Common myeloid progenitor, CD34-positive (primary cell): ENCODE measurements at regions not wholly inside any gene's neighbourhood (a gene's known extent, or its start where the extent isn't known, plus 50 kb on each side); places are given as distances from the start of the nearest gene placed in this dataset.

Source experiments
- CTCF ChIA-PET: fragments of 350-600 bp; sonication (Branson Sonifier 250); formaldehyde crosslinking; loops from one replicate; lab custom pipeline; 2021; ENCODE audit warnings: antibody characterized with exemption; lab: Charles Lee
- POLR2A ChIA-PET: fragments of 350-600 bp; sonication (Branson Sonifier 250); formaldehyde crosslinking; loops from one replicate; lab custom pipeline; 2021; ENCODE audit warnings: antibody characterized with exemption; lab: Charles Lee
- DNase-seq, 3 donors: peaks; one replicate each; pipeline versions ENCODE4 v3.0.0 to v3.0.0-alpha.2; 2013
- H3K27ac ChIP-seq, 2 experiments: 1 replicate in 1 of 2; 2 replicates in 1 of 2; pipeline ENCODE4 v1.7.0; 2013; ENCODE audit warnings: inconsistent platforms in 2 of 2, low read length in 2 of 2, mild to moderate bottlenecking in 2 of 2, low read depth in 1 of 2, moderate library complexity in 1 of 2; ENCODE audit not compliant: severe bottlenecking in 2 of 2, insufficient read depth in 1 of 2, poor library complexity in 1 of 2
- H3K27me3 ChIP-seq, 5 experiments: replicated peaks in 2 of 5; 1 replicate in 3 of 5; 2 replicates in 2 of 5; pipeline versions ENCODE4 v1.6.1 to v1.7.0; 2013; ENCODE audit warnings: low read length in 4 of 5, mild to moderate bottlenecking in 2 of 5, moderate library complexity in 2 of 5, inconsistent platforms in 1 of 5; ENCODE audit not compliant: insufficient read depth in 5 of 5, control insufficient read depth in 4 of 5
- H3K36me3 ChIP-seq, 4 experiments: 1 replicate in 2 of 4; 2 replicates in 2 of 4; pipeline versions ENCODE4 v1.6.1 to v1.7.0; 2013; ENCODE audit warnings: low read length in 3 of 4, control low read depth in 1 of 4, mild to moderate bottlenecking in 1 of 4; ENCODE audit not compliant: control insufficient read depth in 4 of 4, insufficient read depth in 4 of 4
- H3K4me1 ChIP-seq, 4 experiments: 1 replicate in 3 of 4; 2 replicates in 1 of 4; pipeline versions ENCODE4 v1.6.1 to v1.7.1; 2013; ENCODE audit warnings: low read length in 3 of 4, mild to moderate bottlenecking in 3 of 4, control low read depth in 1 of 4, inconsistent platforms in 1 of 4, moderate library complexity in 1 of 4; ENCODE audit not compliant: control insufficient read depth in 4 of 4, insufficient read depth in 4 of 4; ENCODE audit errors: control extremely low read depth in 1 of 4
- H3K4me3 ChIP-seq, 7 experiments: 1 replicate in 4 of 7; 2 replicates in 3 of 7; pipeline versions ENCODE4 v1.5.1 to v1.7.0; 2013; ENCODE audit warnings: mild to moderate bottlenecking in 7 of 7, low read length in 6 of 7, moderate library complexity in 6 of 7, inconsistent platforms in 2 of 7, low read depth in 2 of 7, control low read depth in 1 of 7; ENCODE audit not compliant: insufficient read depth in 4 of 7, control insufficient read depth in 1 of 7; ENCODE audit errors: extremely low read depth in 1 of 7
- H3K9me3 ChIP-seq, 5 experiments: 1 replicate in 4 of 5; 2 replicates in 1 of 5; pipeline versions ENCODE4 v1.6.1 to v1.7.1; 2013; ENCODE audit warnings: low read length in 4 of 5, mild to moderate bottlenecking in 2 of 5, inconsistent platforms in 1 of 5, low read depth in 1 of 5, moderate library complexity in 1 of 5; ENCODE audit not compliant: control insufficient read depth in 4 of 5, insufficient read depth in 2 of 5; ENCODE audit errors: control extremely low read depth in 1 of 5
- WGBS: methylation state at CpG from one replicate; pipeline ENCODE4 v1.1.5; 2013; ENCODE audit not compliant: insufficient coverage; 5-methylcytosine and 5-hydroxymethylcytosine counted together

DNA sequence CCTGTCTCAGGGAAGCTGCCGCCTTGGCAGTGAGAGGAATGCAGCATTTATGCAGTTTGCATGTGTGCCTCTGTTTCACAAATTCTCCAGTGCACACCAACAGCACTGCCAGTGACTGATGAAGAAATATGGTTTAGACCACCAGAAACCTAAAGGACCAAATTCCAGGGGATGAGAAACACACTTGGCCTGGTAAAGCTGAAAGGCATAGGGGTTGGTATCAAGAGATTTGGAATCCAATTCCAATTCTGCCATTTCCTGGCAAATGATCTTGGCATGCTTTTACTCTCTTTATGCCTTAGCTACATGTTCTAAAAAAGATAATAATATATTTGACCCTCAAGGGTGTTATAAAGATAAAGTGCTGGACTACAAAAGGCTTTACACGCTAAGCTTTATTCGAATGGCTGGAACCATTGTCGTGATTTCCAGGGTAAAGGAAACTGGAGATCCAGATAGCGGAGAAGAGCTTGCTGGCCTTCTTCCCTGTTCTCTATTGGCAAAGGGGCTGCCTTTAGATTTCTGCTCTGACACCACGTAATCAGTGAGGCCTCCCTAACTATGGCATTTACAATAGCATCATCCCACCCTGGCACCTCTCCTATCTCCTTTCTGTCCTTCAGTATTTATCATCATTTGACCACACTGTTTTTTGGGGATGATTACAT lies 359.8 kb upstream of the ASIC2 start:
- Histone ChIP-seq H3K4me1 (no peaks in the 10 kb centered on the region), H3K9me3 (no peaks in the 10 kb centered on the region), H3K27me3 (peaks cover 0 to 17% (median 0%) of the 10 kb centered on the region in 5 experiments), H3K36me3 (no peaks in the 10 kb centered on the region), H3K4me3 (no peak overlapping the region), H3K27ac (no peak overlapping the region)
- POLR2A ChIA-PET, result no interaction called here
- CTCF ChIA-PET, result no interaction called here
- no peak for DNase-seq
- 82% methylated on average over 6 of the region's 6 CpGs for WGBS

DNA sequence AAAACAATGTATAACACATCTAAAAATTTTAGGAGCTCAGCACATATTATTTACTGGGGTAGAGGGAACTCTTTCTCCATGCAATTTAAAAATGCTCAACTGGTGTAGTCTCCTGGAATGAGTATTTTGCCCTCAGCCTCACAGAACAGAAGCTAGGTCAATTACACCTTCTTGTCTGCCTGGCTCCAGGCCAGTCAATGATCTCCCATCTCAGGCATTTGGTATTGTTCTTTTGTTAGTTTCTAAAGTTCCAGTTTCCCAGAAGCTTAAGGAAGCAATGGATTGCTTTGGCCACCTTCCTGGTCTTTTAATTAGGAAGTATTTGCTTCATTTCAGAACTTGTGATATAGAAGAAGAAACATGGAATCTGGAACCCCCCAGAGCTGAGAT lies 360.3 kb upstream of the ASIC2 start:
- Histone ChIP-seq H3K27ac (no peak overlapping the region), H3K36me3 (no peaks in the 10 kb centered on the region), H3K27me3 (peaks cover 0 to 17% (median 0%) of the 10 kb centered on the region in 5 experiments), H3K9me3 (no peaks in the 10 kb centered on the region), H3K4me3 (no peak overlapping the region), H3K4me1 (no peaks in the 10 kb centered on the region)
- CTCF ChIA-PET, result no interaction called here
- POLR2A ChIA-PET, result no interaction called here
- no peak for DNase-seq

DNA sequence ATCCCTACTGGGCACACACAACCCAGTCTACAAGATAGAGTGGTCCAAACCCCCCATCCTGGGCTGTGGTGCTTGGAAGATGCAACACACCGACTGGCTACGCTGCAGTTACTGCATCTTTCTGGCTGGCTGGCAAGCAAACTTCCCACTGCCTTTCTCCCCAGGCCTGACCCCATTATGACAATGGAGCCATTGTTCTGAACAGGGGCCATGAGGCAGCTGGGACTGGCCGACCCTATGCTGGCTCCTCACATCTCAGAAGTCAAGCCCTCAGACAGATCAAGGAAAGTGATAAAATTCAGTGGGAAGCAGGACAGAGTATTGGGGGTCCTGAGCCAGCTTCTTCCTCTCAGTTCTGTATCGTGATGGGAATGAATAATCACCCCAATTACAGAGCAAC lies 364.1 kb upstream of the ASIC2 start:
- Histone ChIP-seq H3K36me3 (no peaks in the 10 kb centered on the region), H3K4me1 (no peaks in the 10 kb centered on the region), H3K27ac (no peak overlapping the region), H3K9me3 (no peaks in the 10 kb centered on the region), H3K4me3 (no peak overlapping the region), H3K27me3 (peaks cover 0 to 4% (median 0%) of the 10 kb centered on the region in 5 experiments)
- ChIA-PET CTCF (no interaction called here), POLR2A (no interaction called here)
- WGBS, result 80% methylated on average over 3 of the region's 4 CpGs
- DNase-seq, result no peak

DNA sequence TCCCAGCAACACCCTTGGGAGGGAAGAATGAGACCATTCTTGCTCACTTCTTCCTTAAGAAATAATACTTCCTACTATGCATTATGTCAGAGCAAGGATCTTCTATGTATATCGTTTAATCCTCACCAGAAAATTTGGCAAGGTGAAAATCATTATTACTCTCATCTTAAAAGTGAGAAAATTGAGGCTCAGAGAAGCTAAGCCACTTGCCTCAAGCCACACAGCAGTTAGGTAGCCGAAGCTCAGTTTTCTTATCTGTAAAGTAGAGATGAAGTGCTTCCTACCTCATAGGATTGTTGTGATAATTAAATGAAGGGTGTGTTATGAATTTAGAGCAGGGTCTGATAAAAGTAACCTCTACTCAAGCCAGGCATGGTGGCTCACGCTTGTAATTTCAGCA lies 368.9 kb upstream of the ASIC2 start:
- H3K27me3 ChIP-seq, result no peaks in the 10 kb centered on the region
- peaks cover 0 to 2% (median under 1%) of the 10 kb centered on the region in 4 experiments for H3K4me1 ChIP-seq
- no peaks in the 10 kb centered on the region for H3K9me3 ChIP-seq
- H3K27ac ChIP-seq, result no peak overlapping the region
- CTCF ChIA-PET, result no interaction called here
- no peak overlapping the region for H3K4me3 ChIP-seq
- WGBS, result 0% methylated on average over 1 of the region's 3 CpGs
- no peak for DNase-seq
- H3K36me3 ChIP-seq, result no peaks in the 10 kb centered on the region
- POLR2A ChIA-PET, result no interaction called here

DNA sequence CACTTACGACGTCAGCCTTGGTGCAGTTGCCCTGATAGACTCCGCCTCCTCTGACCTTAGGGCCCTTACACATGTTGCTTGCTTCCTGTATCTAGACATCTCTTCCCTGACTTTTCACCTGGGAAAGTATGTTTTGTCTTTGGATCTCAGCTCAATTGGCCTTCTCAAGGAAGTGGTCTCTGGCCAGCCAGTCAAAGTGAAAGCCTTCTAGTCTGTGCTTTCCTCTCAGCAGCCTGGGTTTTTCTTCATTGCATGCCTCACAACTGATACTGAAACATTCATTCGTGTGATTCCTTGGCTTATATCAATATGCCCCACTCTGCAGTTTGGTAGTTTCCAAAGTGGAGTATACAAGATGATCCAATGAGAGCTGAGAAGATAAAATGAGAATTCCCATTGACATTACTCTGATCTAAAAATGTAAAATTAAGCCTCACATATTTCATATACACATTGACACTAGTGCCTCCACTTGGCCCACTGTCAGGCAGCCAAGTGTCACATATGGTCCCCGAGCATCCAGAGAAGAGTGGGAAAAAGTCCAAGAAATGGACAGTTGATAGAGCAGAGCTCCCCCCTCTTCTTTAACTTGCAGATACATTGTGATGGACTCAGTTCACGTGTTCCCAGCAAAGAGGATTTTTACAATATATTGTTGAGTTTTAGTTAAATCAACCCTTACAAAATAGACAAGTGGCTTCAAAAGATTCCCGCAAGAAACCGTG lies 371.2 kb upstream of the ASIC2 start:
- 83% methylated on average over 2 of the region's 8 CpGs for WGBS
- CTCF ChIA-PET, result no interaction called here

DNA sequence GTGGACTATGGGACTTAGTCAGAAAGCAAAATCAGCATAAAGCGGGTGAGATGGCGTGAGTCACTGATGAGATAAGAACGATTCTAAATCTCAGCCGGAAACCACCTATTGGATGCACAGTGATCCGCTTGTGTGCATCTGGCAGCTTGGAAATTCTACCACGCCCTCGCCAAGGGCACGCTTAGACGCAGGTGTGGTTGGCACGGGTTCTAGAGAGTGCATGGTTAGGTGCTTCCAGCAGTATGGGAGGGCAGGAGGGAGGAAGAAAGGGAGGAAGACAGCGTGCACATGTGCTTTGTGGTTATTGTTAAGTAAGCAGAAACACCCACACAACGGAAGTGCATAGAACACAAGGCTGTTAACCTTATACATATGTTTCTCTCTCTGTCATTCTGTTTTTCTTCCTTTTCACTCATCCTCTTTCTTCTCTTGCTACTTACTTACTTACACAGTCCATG lies 374.0 kb upstream of the ASIC2 start:
- Histone ChIP-seq H3K27ac (no peak overlapping the region), H3K4me3 (no peak overlapping the region), H3K4me1 (peaks cover 0 to 20% (median 3%) of the 10 kb centered on the region in 4 experiments), H3K27me3 (no peaks in the 10 kb centered on the region), H3K9me3 (no peaks in the 10 kb centered on the region), H3K36me3 (no peaks in the 10 kb centered on the region)
- 65% methylated on average over 10 of the region's 12 CpGs for WGBS
- POLR2A ChIA-PET, result no interaction called here
- CTCF ChIA-PET, result no interaction called here
- DNase-seq, result peak; percentile 15 to 72 (median 49)

More for the DNA sequence above, 371.2 kb upstream of the ASIC2 start:
- H3K27ac ChIP-seq, result no peak overlapping the region
- no peaks in the 10 kb centered on the region for H3K9me3 ChIP-seq
- peaks cover 0 to 20% (median 3%) of the 10 kb centered on the region in 4 experiments for H3K4me1 ChIP-seq
- H3K36me3 ChIP-seq, result no peaks in the 10 kb centered on the region
- DNase-seq, result no peak
- H3K4me3 ChIP-seq, result no peak overlapping the region
- POLR2A ChIA-PET, result no interaction called here
- H3K27me3 ChIP-seq, result no peaks in the 10 kb centered on the region

DNA sequence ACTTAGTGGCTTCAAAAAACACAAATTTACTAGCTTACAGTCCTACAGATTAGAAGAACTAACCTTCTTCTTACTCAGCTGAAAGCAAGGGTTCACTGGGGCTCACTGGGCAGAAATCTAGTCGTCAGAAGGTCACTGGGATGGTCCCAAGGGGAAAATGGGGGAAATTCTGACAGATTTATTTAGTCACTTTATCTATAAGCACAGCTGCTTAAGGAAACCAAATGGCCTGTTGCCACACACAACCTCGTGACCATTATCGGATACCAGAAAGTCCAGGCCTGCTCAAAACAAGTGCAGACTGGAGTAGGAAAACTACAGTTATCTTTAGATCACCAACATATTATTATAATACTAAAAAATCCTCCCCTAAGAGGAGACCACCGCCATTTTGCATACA lies 374.6 kb upstream of the ASIC2 start:
- H3K36me3 ChIP-seq, result no peaks in the 10 kb centered on the region
- ChIA-PET CTCF (no interaction called here), POLR2A (no interaction called here)
- peaks cover 0 to 20% (median 3%) of the 10 kb centered on the region in 4 experiments for H3K4me1 ChIP-seq
- H3K27me3 ChIP-seq, result no peaks in the 10 kb centered on the region
- WGBS, result 20% methylated on average over 1 of the region's 4 CpGs
- no peak overlapping the region for H3K27ac ChIP-seq
- no peak overlapping the region for H3K4me3 ChIP-seq
- H3K9me3 ChIP-seq, result no peaks in the 10 kb centered on the region
- peak; percentile 39 to 84 (median 64) for DNase-seq
